SK-N-SH treated with all-trans-retinoic acid at 6 μM for 48 hours (cell line): ENCODE measurements at regions not wholly inside any gene's neighbourhood (a gene's known extent, or its start where the extent isn't known, plus 50 kb on each side); places are given as distances from the start of the nearest gene placed in this dataset.
A peak's percentile ranks its signal among the peaks of the same experiment; 100 is the strongest.

Experiments used
- ATAC-seq: fragments of 200-7000 bp; cut with Tn5 transposase; 3 replicates; pipeline ENCODE4 v1.9.1; 2020; ENCODE audit warnings: mild to moderate bottlenecking, moderate library complexity
- ARNTL ChIP-seq: fragments of 450-650 bp; formaldehyde crosslinking; IDR thresholded peaks from 2 replicates; pipeline ENCODE4 v1.5.0; 2020; ENCODE audit warnings: low read depth, mild to moderate bottlenecking, moderate library complexity, borderline replicate concordance
- BACH2 ChIP-seq: fragments of 250-450 bp; sonication (Bioruptor Pico); IDR thresholded peaks from 2 replicates; pipeline ENCODE4 v1.9.0; 2021; ENCODE audit warnings: mild to moderate bottlenecking, borderline replicate concordance
- CREB5 ChIP-seq: fragments of 250-450 bp; sonication (Bioruptor Pico); IDR thresholded peaks from 2 replicates; pipeline ENCODE4 v1.5.1; 2020; ENCODE audit warnings: low read depth, mild to moderate bottlenecking, moderate library complexity
- ESRRG ChIP-seq: fragments of 250-450 bp; sonication (Bioruptor Pico); IDR thresholded peaks from 2 replicates; pipeline ENCODE4 v1.6.1; 2021; ENCODE audit warnings: mild to moderate bottlenecking
- GLIS3 ChIP-seq: fragments of 250-450 bp; sonication (Bioruptor Pico); IDR thresholded peaks from 2 replicates; pipeline ENCODE4 v1.5.0; 2020; ENCODE audit warnings: mild to moderate bottlenecking, moderate library complexity
- ISL1 ChIP-seq: fragments of 250-450 bp; sonication (Bioruptor Pico); IDR thresholded peaks from 2 replicates; pipeline ENCODE4 v2.1.2; 2022; ENCODE audit warnings: mild to moderate bottlenecking, moderate library complexity
- OSR1 ChIP-seq: fragments of 250-450 bp; sonication (Bioruptor Pico); IDR thresholded peaks from 2 replicates; pipeline ENCODE4 v1.8.0; 2022; ENCODE audit warnings: moderate library complexity, mild to moderate bottlenecking, inconsistent platforms
- PPARA ChIP-seq: fragments of 250-450 bp; sonication (Bioruptor Pico); IDR thresholded peaks from 2 replicates; pipeline ENCODE4 v1.5.0; 2020; ENCODE audit warnings: mild to moderate bottlenecking, borderline replicate concordance
- RARB ChIP-seq: fragments of 250-450 bp; sonication (Bioruptor Pico); IDR thresholded peaks from 2 replicates; pipeline ENCODE4 v1.8.0; 2021; ENCODE audit warnings: mild to moderate bottlenecking, moderate library complexity
- SNAI2 ChIP-seq: fragments of 250-450 bp; sonication (Bioruptor Pico); IDR thresholded peaks from 2 replicates; pipeline ENCODE4 v1.5.0; 2020; ENCODE audit warnings: mild to moderate bottlenecking, moderate library complexity
- TCF4 ChIP-seq: fragments of 250-450 bp; sonication (Bioruptor Pico); IDR thresholded peaks from 2 replicates; pipeline ENCODE4 v1.8.0; 2021; ENCODE audit warnings: mild to moderate bottlenecking, moderate library complexity, borderline replicate concordance
- TOX ChIP-seq: fragments of 250-450 bp; sonication (Bioruptor Pico); IDR thresholded peaks from 2 replicates; pipeline ENCODE4 v1.8.0; 2021; ENCODE audit warnings: mild to moderate bottlenecking, moderate library complexity, borderline replicate concordance
- ZC3H10 ChIP-seq: fragments of 250-450 bp; sonication (Bioruptor Pico); IDR thresholded peaks from 2 replicates; pipeline ENCODE4 v1.5.1; 2021; ENCODE audit warnings: mild to moderate bottlenecking, moderate library complexity
- ZFP30 ChIP-seq: fragments of 450-650 bp; formaldehyde crosslinking; IDR thresholded peaks from 2 replicates; pipeline ENCODE4 v1.5.0; 2022; ENCODE audit warnings: mild to moderate bottlenecking, moderate library complexity
- ZNF565 ChIP-seq: fragments of 450-650 bp; formaldehyde crosslinking; conservative IDR thresholded peaks from 2 replicates; pipeline ENCODE4 v1.5.0; 2020; ENCODE audit warnings: low read depth, mild to moderate bottlenecking, moderate library complexity
- ZNF70 ChIP-seq: fragments of 450-650 bp; formaldehyde crosslinking; IDR thresholded peaks from 2 replicates; pipeline ENCODE4 v1.5.0; 2020; ENCODE audit warnings: mild to moderate bottlenecking, moderate library complexity
- ZNF8 ChIP-seq: fragments of 450-650 bp; formaldehyde crosslinking; IDR thresholded peaks from 2 replicates; pipeline ENCODE4 v1.5.0; 2020; ENCODE audit warnings: mild to moderate bottlenecking, moderate library complexity
- TF ChIP-seq, protein P1 (sequence below): fragments of 250-450 bp; sonication (Bioruptor Pico); IDR thresholded peaks from 2 replicates; pipeline ENCODE4 v1.8.0; 2020; ENCODE audit warnings: mild to moderate bottlenecking, moderate library complexity, borderline replicate concordance
- TF ChIP-seq, protein P2 (sequence below): fragments of 250-450 bp; sonication (Bioruptor Pico); IDR thresholded peaks from 2 replicates; pipeline ENCODE4 v1.5.1; 2021; ENCODE audit warnings: mild to moderate bottlenecking, moderate library complexity
- TF ChIP-seq, protein P3 (sequence below): fragments of 250-450 bp; sonication (Bioruptor Pico); IDR thresholded peaks from 2 replicates; pipeline ENCODE4 v1.8.0; 2021; ENCODE audit warnings: low read depth, mild to moderate bottlenecking, moderate library complexity, borderline replicate concordance

DNA sequence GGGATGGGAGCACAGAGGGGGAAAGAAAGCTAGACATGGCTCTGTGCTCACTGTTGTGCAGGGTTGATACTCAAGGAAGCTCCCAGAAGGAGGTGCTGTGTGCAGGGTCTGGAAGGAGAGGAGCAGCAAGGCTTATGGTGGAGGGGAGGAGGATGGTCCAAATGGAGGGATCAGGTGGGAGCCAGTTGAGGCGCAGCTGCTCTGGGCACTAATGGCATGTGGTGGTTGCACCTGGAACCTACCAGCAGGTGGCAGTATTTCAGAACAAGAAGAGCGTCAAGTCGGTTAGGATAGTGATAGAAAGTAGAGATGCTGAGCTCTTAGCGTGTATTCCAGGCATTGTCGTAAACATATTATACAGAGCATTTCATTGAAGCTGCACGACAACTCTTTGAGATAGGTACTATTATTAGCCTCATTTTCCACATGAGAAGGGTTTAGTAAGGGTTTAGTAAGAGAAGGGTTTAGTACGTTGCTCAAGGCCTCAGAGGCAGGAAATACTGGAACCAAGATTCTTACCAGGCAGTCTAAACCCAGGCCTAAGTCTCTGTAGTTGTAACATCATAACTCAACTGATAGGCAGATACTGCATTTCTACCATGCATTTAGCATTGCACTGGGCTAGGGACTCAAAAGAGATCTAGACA is 223.7 kb downstream of the CYP26B1 start:
- TF ChIP-seq ZC3H10 (no peak), ARNTL (CRISPR knock-in tag) (no peak), TCF4 (CRISPR knock-in tag) (no peak), BACH2 (CRISPR knock-in tag) (no peak), ZNF70 (no peak), ISL1 (CRISPR knock-in tag) (no peak), ZFP30 (CRISPR knock-in tag) (no peak), SNAI2 (CRISPR knock-in tag) (no peak), ZNF565 (CRISPR knock-in tag) (no peak)
- TF ChIP-seq, protein P1, sequence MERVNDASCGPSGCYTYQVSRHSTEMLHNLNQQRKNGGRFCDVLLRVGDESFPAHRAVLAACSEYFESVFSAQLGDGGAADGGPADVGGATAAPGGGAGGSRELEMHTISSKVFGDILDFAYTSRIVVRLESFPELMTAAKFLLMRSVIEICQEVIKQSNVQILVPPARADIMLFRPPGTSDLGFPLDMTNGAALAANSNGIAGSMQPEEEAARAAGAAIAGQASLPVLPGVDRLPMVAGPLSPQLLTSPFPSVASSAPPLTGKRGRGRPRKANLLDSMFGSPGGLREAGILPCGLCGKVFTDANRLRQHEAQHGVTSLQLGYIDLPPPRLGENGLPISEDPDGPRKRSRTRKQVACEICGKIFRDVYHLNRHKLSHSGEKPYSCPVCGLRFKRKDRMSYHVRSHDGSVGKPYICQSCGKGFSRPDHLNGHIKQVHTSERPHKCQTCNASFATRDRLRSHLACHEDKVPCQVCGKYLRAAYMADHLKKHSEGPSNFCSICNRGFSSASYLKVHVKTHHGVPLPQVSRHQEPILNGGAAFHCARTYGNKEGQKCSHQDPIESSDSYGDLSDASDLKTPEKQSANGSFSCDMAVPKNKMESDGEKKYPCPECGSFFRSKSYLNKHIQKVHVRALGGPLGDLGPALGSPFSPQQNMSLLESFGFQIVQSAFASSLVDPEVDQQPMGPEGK (CRISPR knock-in tag) = no peak
- TF ChIP-seq, protein P2, sequence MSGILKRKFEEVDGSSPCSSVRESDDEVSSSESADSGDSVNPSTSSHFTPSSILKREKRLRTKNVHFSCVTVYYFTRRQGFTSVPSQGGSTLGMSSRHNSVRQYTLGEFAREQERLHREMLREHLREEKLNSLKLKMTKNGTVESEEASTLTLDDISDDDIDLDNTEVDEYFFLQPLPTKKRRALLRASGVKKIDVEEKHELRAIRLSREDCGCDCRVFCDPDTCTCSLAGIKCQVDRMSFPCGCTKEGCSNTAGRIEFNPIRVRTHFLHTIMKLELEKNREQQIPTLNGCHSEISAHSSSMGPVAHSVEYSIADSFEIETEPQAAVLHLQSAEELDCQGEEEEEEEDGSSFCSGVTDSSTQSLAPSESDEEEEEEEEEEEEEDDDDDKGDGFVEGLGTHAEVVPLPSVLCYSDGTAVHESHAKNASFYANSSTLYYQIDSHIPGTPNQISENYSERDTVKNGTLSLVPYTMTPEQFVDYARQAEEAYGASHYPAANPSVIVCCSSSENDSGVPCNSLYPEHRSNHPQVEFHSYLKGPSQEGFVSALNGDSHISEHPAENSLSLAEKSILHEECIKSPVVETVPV (CRISPR knock-in tag) = no peak
- TF ChIP-seq, all 23 proteins: peak for 0
- peak; percentile 93 for ATAC-seq

DNA sequence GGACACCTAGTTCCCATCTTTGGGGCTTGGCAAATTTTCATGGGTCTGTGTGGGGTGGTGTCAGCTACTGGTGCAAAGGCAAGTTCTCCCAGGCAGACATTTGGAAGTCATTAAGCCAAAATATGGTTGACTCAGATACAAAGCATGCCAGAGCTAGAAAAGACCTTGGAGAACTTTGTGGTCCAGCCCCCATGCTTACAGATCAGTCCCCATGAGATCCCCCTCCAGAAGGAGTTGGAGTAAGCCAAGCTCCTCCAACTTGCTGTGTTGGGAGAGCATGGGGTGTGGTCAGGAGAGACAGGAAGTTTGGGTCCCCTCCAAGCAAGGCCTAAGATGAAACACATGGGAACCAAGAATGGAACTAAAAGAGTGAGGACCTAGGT is 224.5 kb downstream of the CYP26B1 start:
- ATAC-seq = no peak
- TF ChIP-seq, protein P1 (CRISPR knock-in tag) = no peak
- TF ChIP-seq ZFP30 (CRISPR knock-in tag) = no peak
- no peak for TF ChIP-seq CREB5 (CRISPR knock-in tag)
- TF ChIP-seq TCF4 (CRISPR knock-in tag) = no peak
- TF ChIP-seq ESRRG = no peak
- TF ChIP-seq GLIS3 (CRISPR knock-in tag) = no peak
- TF ChIP-seq ARNTL (CRISPR knock-in tag) = no peak
- TF ChIP-seq TOX (CRISPR knock-in tag) = no peak
- TF ChIP-seq ZNF565 (CRISPR knock-in tag) = no peak
- TF ChIP-seq, protein P3, sequence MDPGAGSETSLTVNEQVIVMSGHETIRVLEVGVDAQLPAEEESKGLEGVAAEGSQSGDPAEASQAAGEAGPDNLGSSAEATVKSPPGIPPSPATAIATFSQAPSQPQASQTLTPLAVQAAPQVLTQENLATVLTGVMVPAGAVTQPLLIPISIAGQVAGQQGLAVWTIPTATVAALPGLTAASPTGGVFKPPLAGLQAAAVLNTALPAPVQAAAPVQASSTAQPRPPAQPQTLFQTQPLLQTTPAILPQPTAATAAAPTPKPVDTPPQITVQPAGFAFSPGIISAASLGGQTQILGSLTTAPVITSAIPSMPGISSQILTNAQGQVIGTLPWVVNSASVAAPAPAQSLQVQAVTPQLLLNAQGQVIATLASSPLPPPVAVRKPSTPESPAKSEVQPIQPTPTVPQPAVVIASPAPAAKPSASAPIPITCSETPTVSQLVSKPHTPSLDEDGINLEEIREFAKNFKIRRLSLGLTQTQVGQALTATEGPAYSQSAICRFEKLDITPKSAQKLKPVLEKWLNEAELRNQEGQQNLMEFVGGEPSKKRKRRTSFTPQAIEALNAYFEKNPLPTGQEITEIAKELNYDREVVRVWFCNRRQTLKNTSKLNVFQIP (CRISPR knock-in tag) = no peak
- TF ChIP-seq SNAI2 (CRISPR knock-in tag) = no peak
- no peak for TF ChIP-seq OSR1 (CRISPR knock-in tag)

GRCh38 chr2:71922499-71923142 is 225.0 kb downstream of the CYP26B1 start:
- TF ChIP-seq RARB = no peak
- TF ChIP-seq TOX (CRISPR knock-in tag) = no peak
- TF ChIP-seq ZC3H10 = no peak
- no peak for TF ChIP-seq ZFP30 (CRISPR knock-in tag)
- TF ChIP-seq OSR1 (CRISPR knock-in tag) = no peak
- TF ChIP-seq, protein P1 (CRISPR knock-in tag) = no peak
- TF ChIP-seq, protein P3 (CRISPR knock-in tag) = no peak
- TF ChIP-seq, protein P2 (CRISPR knock-in tag) = no peak
- no peak for TF ChIP-seq PPARA (CRISPR knock-in tag)
- no peak for TF ChIP-seq ESRRG
- TF ChIP-seq ZNF8 = no peak
- ATAC-seq = no peak
